ENCODE measurements at regions not wholly inside any gene's neighbourhood (a gene's known extent, or its start where the extent isn't known, plus 50 kb on each side); places are given as distances from the start of the nearest gene placed in this dataset.

DNA sequence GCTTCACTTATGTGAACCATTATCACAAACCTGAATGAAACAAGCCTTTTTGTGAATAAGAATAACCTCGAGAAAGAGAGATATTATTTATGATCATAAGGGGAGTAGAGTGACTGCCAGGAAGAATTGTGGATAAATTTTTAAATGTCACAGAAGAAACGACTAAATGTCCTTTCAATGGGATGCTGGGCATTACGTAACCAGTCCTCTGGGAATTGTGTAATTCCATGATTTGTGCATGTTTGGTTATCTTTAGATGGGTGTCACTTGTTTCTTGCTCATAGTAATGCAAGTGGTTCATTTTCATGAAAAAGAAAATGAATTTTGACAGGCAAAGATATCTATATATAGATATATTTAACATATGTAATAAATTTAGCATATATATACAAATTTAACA lies 379.5 kb upstream of the AGTR1 start:
- TF ChIP-seq, protein P1, sequence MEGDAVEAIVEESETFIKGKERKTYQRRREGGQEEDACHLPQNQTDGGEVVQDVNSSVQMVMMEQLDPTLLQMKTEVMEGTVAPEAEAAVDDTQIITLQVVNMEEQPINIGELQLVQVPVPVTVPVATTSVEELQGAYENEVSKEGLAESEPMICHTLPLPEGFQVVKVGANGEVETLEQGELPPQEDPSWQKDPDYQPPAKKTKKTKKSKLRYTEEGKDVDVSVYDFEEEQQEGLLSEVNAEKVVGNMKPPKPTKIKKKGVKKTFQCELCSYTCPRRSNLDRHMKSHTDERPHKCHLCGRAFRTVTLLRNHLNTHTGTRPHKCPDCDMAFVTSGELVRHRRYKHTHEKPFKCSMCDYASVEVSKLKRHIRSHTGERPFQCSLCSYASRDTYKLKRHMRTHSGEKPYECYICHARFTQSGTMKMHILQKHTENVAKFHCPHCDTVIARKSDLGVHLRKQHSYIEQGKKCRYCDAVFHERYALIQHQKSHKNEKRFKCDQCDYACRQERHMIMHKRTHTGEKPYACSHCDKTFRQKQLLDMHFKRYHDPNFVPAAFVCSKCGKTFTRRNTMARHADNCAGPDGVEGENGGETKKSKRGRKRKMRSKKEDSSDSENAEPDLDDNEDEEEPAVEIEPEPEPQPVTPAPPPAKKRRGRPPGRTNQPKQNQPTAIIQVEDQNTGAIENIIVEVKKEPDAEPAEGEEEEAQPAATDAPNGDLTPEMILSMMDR (IDR thresholded peaks at IDR 0.05; ENCODE audit: low read depth, low read length, poor library complexity, severe bottlenecking) = no peak
- no peak for TF ChIP-seq EZH2phosphoT487 (IDR thresholded peaks at IDR 0.05; ENCODE audit: borderline replicate concordance, low read length)
